ENCODE measurements at regions not wholly inside any gene's neighbourhood (a gene's known extent, or its start where the extent isn't known, plus 50 kb on each side); places are given as distances from the start of the nearest gene placed in this dataset.

GRCh38 chr2:234665304-234665703 is 168.4 kb upstream of the ARL4C start:
- TF ChIP-seq CTCF (IDR thresholded peaks at IDR 0.05; ENCODE audit: extremely low read depth, insufficient read depth, missing control alignments), result no peak
- in situ Hi-C loops (cut with MboI; ENCODE audit: low pct_unique_long_range_greater_than_20kb, low sequenced_read_pairs, unreplicated experiment), result no loop called here
- no peak for DNase-seq (ENCODE audit: low spot score)

GRCh38 chr2:234661849-234662248 is 165.0 kb upstream of the ARL4C start:
- no peak for DNase-seq (ENCODE audit: low spot score)
- TF ChIP-seq CTCF (IDR thresholded peaks at IDR 0.05; ENCODE audit: extremely low read depth, insufficient read depth, missing control alignments), result no peak
- in situ Hi-C loops (cut with MboI; ENCODE audit: low pct_unique_long_range_greater_than_20kb, low sequenced_read_pairs, unreplicated experiment), result no loop called here

DNA sequence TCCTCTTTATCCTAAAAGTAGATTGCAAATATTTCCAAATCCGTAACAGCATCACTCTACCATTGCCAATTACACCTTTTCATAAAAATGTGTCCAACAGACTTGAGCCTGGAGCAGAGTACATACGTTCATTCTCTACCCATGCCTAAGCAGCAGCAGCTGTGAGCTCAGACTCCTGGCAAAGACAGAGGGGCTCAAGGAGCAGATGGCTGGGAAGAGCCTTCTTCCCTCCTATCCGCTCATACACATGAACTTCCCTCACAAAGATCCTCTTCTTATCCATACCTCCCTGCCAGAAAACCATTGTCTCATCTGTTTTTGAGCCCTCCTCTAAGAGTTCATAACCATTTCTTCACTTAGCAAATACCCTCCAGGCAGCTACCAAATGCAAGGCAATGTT is 164.3 kb upstream of the ARL4C start:
- TF ChIP-seq CTCF (IDR thresholded peaks at IDR 0.05; ENCODE audit: extremely low read depth, insufficient read depth, missing control alignments), result no peak
- in situ Hi-C loops (cut with MboI; ENCODE audit: low pct_unique_long_range_greater_than_20kb, low sequenced_read_pairs, unreplicated experiment), result no loop called here
- no peak for DNase-seq (ENCODE audit: low spot score)

- no peak for DNase-seq (ENCODE audit: low spot score)
- in situ Hi-C loops (cut with MboI; ENCODE audit: low pct_unique_long_range_greater_than_20kb, low sequenced_read_pairs, unreplicated experiment), result no loop called here
- TF ChIP-seq CTCF (IDR thresholded peaks at IDR 0.05; ENCODE audit: extremely low read depth, insufficient read depth, missing control alignments), result no peak
Measured at GRCh38 chr2:234655706-234656105, 158.8 kb upstream of the ARL4C start.

GRCh38 chr2:234650911-234651310 is 154.0 kb upstream of the ARL4C start:
- no peak for TF ChIP-seq CTCF (IDR thresholded peaks at IDR 0.05; ENCODE audit: extremely low read depth, insufficient read depth, missing control alignments)
- in situ Hi-C loops (cut with MboI; ENCODE audit: low pct_unique_long_range_greater_than_20kb, low sequenced_read_pairs, unreplicated experiment), result no loop called here

GRCh38 chr2:234649951-234650350 is 153.1 kb upstream of the ARL4C start:
- no peak for DNase-seq (ENCODE audit: low spot score)
- in situ Hi-C loops (cut with MboI; ENCODE audit: low pct_unique_long_range_greater_than_20kb, low sequenced_read_pairs, unreplicated experiment), result no loop called here
- TF ChIP-seq CTCF (IDR thresholded peaks at IDR 0.05; ENCODE audit: extremely low read depth, insufficient read depth, missing control alignments), result no peak

More at GRCh38 chr2:234650911-234651310, 154.0 kb upstream of the ARL4C start:
- DNase-seq (ENCODE audit: low spot score), result no peak

GRCh38 chr2:234643407-234643806 is 146.5 kb upstream of the ARL4C start:
- in situ Hi-C loops (cut with MboI; ENCODE audit: low pct_unique_long_range_greater_than_20kb, low sequenced_read_pairs, unreplicated experiment), result no loop called here
- no peak for DNase-seq (ENCODE audit: low spot score)
- no peak for TF ChIP-seq CTCF (IDR thresholded peaks at IDR 0.05; ENCODE audit: extremely low read depth, insufficient read depth, missing control alignments)

Data from GM13977 (cell line).